Superior temporal gyrus (tissue), 1 donor: ENCODE measurements at regions not wholly inside any gene's neighbourhood (a gene's known extent, or its start where the extent isn't known, plus 50 kb on each side); places are given as distances from the start of the nearest gene placed in this dataset.
"Not testable (repeated sequence)": the region's sequence is repeated elsewhere in the genome, so short reads cannot be mapped to it uniquely, and the experiment has no call there.

Experiments used
- DNase-seq: peaks from one replicate; pipeline ENCODE4 v3.0.0-alpha.2; 2016; ENCODE audit errors: extremely low spot score

- peak; percentile 35 for DNase-seq
Measured at GRCh38 chr16:61002479-61003204, 1033.6 kb downstream of the CDH8 start.

DNA sequence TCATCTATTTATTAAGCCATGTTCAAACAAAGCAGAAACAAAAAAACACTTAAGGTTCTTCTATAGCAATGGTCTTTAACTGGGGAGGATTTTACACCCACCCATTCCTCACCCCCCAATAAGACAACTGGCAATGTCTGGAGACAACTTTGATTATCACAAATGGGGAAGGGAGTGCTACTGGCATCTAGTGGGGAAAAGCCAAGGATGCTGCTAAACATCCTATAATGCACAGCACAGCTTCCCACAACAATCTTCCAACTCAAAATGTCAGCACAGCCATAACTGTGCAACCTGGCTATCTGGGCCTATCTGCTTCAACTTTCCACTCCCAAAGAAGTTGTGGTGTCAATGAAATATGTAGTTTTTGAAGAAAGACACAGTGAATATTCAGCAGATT, 1044.4 kb downstream of the CDH8 start:
- no peak for DNase-seq

GRCh38 chr16:60989592-60989991, 1046.6 kb downstream of the CDH8 start:
- DNase-seq, result no peak

GRCh38 chr16:60979119-60979518, 1057.1 kb downstream of the CDH8 start:
- no peak for DNase-seq

- DNase-seq, result no peak
Measured at GRCh38 chr16:60949800-60950199, 1086.4 kb downstream of the CDH8 start.

DNA sequence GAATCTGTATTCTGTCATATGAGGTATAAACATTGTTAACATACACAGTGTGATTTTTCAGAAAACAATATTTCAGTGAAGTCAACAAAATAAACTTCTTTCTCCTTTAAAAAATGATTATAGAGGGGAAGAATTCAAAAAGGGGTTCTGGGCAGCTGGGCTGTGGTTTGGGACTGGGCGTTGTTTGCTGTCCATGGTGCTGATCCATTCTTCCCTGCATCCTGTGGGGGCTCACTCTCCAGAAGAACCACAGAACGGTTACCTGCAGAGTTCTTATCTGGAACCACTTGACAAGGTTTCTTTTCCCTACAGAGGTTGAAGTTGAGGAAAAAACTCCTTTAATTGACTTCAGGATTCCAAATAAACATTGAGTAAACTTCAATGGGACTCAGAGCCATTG, 1091.0 kb downstream of the CDH8 start:
- DNase-seq, result no peak

DNA sequence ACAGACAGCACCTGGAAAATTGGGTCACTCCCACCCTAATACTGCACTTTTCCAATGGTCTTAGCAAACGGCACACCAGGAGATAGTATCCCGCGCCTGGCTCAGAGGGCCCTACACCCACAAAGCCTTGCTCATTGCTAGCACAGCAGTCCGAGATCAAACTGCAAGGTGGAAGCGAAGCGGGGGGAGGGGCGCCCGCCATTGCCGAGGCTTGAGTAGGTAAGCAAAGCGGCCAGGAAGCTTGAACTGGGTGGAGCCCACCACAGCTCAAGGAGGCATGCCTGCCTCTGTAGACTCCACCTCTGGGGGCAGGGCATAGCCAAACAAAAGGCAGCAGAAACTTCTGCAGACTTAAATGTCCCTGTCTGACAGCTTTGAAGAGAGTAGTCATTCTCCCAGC, 1100.0 kb downstream of the CDH8 start:
- DNase-seq, result not testable (repeated sequence)

DNA sequence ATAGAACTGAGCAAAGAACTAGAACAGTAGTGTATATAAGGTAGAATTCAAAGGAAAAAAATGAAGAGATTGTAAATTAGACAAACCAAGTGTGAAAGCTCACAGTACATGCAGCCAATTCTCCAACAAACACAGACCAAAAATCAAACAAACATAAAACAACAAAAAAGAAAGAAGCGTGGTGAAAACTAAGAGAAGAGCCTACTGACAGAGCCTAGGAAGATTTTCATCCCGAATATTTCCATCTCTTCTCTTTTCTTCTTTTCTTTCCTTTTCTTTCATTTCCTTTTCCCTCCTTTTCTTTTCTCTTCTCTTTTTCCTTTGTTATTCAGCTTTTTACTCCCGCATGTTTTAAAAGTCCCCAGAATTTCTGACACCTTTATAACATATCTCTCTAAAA, 1103.6 kb downstream of the CDH8 start:
- DNase-seq, result no peak

GRCh38 chr16:60930291-60930690, 1105.9 kb downstream of the CDH8 start:
- DNase-seq, result no peak

DNA sequence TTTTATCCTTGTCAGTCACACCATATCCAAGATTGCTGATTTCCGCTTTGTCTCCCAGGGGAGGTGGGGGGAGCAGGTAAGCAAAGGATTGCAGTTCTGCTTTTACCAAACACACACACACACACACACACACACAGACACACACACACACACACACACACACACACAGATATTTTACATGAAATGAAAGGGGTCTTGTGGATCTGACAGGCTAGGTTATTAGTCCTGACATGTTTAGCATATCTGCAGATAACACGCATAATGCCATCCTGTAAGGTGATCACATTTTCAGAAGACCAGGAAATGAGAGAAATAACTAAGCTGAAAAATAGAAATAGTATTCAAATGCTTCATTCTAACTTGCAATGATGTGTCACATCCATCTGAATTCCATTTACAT, 1113.3 kb downstream of the CDH8 start:
- DNase-seq, result no peak

GRCh38 chr16:60914334-60914733, 1121.9 kb downstream of the CDH8 start:
- DNase-seq, result no peak

DNA sequence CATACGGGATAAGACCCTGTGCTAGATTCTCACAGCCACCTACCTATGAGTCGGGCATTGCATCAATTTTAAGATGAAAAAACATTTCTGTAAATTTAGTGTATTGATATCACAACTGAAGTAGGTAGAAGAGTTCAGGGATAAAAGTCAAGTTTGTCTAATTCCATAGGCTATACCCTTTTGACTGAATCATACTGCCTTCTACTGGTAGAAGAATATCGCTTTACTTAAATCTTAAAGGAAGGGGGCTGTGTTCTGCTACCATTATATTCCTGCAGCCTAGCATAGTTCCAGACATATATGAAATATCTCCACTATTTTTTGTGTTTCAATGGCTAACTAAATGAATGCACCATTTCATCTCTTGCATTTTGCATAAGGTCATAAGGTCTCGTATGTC, 1128.6 kb downstream of the CDH8 start:
- DNase-seq, result no peak

GRCh38 chr16:60905811-60906210, 1130.4 kb downstream of the CDH8 start:
- DNase-seq, result no peak

DNA sequence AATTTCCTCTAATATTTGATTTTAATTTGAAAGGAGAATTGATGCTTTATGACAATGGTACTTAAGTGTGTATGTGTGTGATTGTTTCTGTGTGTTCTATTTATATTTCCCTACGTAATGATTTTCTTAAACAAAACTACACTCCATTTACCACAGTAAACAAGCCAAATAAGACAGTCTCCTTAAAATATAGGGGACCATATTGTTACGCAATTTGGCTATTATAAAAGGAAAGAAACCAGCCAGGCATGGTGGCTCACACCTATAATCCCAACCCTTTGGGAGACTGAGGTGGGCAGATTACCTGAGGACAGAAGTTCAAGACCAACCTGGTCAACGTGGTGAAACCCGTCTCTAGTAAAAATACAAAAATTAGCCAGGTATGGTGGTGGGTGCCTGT, 1134.1 kb downstream of the CDH8 start:
- DNase-seq, result no peak

DNA sequence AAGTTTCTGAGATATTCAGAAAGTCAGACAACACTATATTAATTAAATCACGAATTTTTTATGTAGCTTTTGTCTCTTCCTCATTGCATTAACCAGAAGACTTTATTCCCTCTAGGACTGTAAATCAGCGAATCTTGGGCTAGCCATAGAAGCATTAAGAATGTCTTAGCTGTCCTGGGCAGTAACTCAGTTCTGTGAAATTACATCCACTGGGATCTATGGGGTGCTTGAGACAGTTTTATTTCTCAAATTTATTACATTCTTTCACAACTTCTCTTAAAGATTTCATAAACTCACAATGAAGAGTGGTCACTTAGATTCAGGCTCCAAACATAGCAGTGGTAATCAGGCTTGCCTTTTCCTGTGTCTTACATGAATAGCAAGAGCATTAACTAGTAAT, 1153.4 kb downstream of the CDH8 start:
- DNase-seq, result no peak

DNA sequence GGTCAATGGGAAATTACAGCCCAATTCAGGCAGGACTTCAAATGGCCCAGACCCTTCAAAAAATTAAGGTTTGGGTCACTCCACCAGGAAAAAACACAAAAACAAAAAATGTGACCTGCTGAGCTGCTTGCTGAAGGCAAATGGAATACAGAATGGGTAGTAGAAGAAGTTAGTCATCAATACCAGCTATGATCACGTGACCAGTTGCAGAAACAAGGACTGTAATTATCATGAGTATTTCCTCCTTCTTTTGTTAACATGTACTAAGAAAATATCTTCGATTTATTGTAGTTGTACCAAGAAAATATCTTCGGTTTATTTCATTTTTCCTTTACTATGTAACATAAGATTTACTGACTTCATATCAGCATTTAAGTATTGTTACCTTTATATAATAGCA, 1183.6 kb downstream of the CDH8 start:
- no peak for DNase-seq

DNA sequence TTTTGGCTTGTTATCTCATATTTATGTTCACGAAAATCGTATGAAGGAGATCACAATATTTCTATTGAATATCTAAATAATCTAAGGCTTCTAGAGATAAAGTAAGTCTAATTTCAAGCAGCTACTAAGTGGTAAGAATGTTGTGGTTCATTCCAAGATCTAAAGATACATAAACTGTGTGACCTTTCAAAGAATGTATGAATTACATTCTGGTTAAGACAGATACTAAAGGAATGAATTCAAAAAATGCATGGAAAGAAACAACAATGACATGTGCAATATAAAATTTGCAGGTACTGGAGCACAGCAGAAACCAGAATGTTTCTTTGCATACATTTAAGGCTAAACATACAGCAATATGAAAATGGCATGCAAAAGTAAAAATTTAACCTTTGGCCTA, 1214.6 kb downstream of the CDH8 start:
- no peak for DNase-seq

DNA sequence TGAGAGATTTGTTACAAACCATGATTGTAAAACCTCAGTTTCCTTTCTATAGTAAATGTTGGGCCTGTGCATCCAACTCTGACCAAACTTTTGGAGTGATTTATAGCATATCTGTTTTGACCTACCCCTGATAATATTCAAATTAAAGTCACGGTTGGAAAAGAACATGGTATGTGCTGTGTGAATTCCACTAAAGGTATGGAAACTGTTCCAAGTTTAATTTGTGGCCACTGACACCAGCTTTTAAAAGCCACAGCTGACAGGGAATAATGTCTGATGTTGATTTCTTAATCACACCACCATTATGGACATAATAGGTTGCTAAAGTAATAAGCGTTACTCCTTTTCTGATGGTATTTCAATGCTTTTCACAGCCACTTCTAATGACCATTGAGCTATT, 1215.9 kb downstream of the CDH8 start:
- DNase-seq, result no peak

DNA sequence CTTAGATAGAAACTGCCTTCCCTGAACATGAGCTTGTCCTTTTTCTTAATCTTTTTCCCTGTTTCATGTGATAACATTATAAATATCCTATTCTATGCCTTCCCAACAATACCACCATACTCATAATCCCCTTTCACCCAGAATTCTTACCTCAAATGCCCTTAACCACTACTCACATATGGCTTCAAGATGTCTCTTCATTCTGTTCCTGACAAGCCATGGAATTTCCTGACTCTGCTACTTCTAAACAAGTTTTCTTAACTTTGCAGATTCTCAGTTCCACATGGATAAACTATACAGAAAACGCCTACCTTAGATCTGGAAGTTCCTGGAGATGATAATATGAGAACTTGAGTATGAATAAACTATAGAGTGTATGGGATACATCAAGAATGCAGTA, 1217.8 kb downstream of the CDH8 start:
- DNase-seq, result no peak

- no peak for DNase-seq
Measured at GRCh38 chr16:60816461-60816860, 1219.8 kb downstream of the CDH8 start.

DNA sequence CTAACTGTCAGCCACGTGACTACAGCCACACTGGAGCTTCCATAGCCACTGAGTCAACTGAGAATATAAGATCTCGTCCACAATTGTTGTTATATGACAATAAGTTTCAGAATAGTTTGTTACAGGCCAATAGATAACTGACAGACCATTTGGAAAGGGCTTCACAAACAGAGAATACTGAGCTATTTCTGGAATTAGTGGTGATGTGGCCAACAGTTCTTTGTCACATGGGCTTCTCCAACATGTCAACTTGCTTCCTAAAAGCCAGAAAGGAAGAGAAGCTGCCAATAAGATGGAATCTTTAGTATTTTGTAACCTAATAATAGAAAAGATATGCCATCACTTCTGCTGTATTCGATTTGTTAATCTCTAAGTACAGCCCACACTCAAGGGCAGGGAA, 1220.4 kb downstream of the CDH8 start:
- DNase-seq, result no peak

- no peak for DNase-seq
Measured at GRCh38 chr16:60815033-60815432, 1221.2 kb downstream of the CDH8 start.

GRCh38 chr16:60811657-60812056, 1224.6 kb downstream of the CDH8 start:
- peak; percentile 31 for DNase-seq

DNA sequence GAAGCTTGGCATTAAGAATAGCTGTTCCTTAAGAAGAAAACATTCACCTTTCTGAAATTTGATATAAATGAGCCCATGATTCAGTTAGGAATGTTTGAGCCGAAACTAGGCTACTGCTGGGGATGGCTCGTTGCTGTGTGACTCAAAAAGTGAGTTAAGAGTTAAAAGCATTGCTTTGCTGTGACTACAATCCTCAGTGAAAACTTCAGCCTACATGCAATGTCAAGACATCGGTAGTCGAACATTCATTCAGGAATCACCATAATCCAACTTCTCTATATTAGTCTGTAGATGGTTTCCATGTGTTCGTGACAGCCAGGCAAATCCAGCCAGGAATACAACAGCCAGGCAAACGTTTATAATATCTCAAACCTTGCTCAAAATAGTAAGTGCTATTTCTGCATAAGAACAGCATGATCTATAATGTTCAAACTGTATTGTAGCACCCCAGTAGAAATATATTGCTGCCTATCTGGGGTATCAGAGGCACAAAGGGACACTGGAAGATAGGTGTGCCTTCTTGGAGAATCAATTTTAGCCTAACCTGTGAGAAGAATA, 1225.1 kb downstream of the CDH8 start:
- DNase-seq, result peak; percentile 30
